HEK293T (cell line): ENCODE measurements at regions not wholly inside any gene's neighbourhood (a gene's known extent, or its start where the extent isn't known, plus 50 kb on each side); places are given as distances from the start of the nearest gene placed in this dataset.

Experiments
- CTCF ChIA-PET: fragments of 350-600 bp; formaldehyde crosslinking; extraction: SDS; loops from one replicate; lab custom pipeline; 2021; ENCODE audit warnings: antibody characterized with exemption, inconsistent platforms; lab: Yijun Ruan, JAX
- POLR2A ChIA-PET: fragments of 350-600 bp; formaldehyde crosslinking; extraction: SDS; loops from one replicate; lab custom pipeline; 2020; ENCODE audit warnings: antibody characterized with exemption, inconsistent platforms; lab: Yijun Ruan, JAX
- DNase-seq: peaks from one replicate; pipeline ENCODE4 v3.0.0; 2012; ENCODE audit warnings: mixed read lengths; ENCODE audit errors: extremely low spot score
- ARNT ChIP-seq: fragments of 450-650 bp; IDR thresholded peaks from 2 replicates; pipeline ENCODE4 v1.6.1; 2017; ENCODE audit warnings: mild to moderate bottlenecking
- BHLHE40 ChIP-seq: fragments of 450-650 bp; IDR thresholded peaks from 2 replicates; pipeline ENCODE4 v1.6.1; 2016; ENCODE audit warnings: mild to moderate bottlenecking, moderate library complexity, borderline replicate concordance
- CTBP1 ChIP-seq: fragments of 450-650 bp; IDR thresholded peaks from 2 replicates; pipeline ENCODE4 v1.6.1; 2016; ENCODE audit warnings: borderline replicate concordance
- ELF4 ChIP-seq: fragments of 450-650 bp; IDR thresholded peaks from 2 replicates; pipeline ENCODE4 v1.6.1; 2017; ENCODE audit warnings: antibody characterized with exemption
- FOXA1 ChIP-seq: fragments of 450-650 bp; IDR thresholded peaks from 2 replicates; pipeline ENCODE4 v1.6.1; 2016; ENCODE audit warnings: mild to moderate bottlenecking
- FOXK2 ChIP-seq: fragments of 450-650 bp; IDR thresholded peaks from 2 replicates; pipeline ENCODE4 v1.6.1; 2016; ENCODE audit warnings: mild to moderate bottlenecking
- FOXM1 ChIP-seq: fragments of 450-650 bp; IDR thresholded peaks from 2 replicates; pipeline ENCODE4 v1.6.1; 2017; ENCODE audit warnings: mild to moderate bottlenecking, borderline replicate concordance
- HDGF ChIP-seq: fragments of 450-650 bp; IDR thresholded peaks from 2 replicates; pipeline ENCODE4 v1.6.1; 2017; ENCODE audit warnings: antibody characterized with exemption, borderline replicate concordance
- L3MBTL2 ChIP-seq: fragments of 450-650 bp; conservative IDR thresholded peaks from 2 replicates; pipeline ENCODE4 v1.6.1; 2016; ENCODE audit warnings: mild to moderate bottlenecking
- LEF1 ChIP-seq: fragments of 450-650 bp; IDR thresholded peaks from 2 replicates; pipeline ENCODE4 v1.6.1; 2017; ENCODE audit warnings: mild to moderate bottlenecking, borderline replicate concordance
- NFRKB ChIP-seq: fragments of 450-650 bp; IDR thresholded peaks from 2 replicates; pipeline ENCODE4 v1.6.1; 2016; ENCODE audit warnings: mild to moderate bottlenecking, moderate library complexity
- SP1 ChIP-seq: fragments of 450-650 bp; IDR thresholded peaks from 2 replicates; pipeline ENCODE4 v1.6.1; 2017
- SUZ12 ChIP-seq: fragments of 450-650 bp; IDR thresholded peaks from 2 replicates; pipeline ENCODE4 v1.6.1; 2016; ENCODE audit warnings: mild to moderate bottlenecking
- TARDBP ChIP-seq: fragments of 450-650 bp; IDR thresholded peaks from 2 replicates; pipeline ENCODE4 v1.6.1; 2016
- ZNF384 ChIP-seq: fragments of 450-650 bp; IDR thresholded peaks from 2 replicates; pipeline ENCODE4 v1.6.1; 2016
- TF ChIP-seq, protein P1 (sequence below): fragments of 450-650 bp; IDR thresholded peaks from 2 replicates; pipeline ENCODE4 v1.6.1; 2016

DNA sequence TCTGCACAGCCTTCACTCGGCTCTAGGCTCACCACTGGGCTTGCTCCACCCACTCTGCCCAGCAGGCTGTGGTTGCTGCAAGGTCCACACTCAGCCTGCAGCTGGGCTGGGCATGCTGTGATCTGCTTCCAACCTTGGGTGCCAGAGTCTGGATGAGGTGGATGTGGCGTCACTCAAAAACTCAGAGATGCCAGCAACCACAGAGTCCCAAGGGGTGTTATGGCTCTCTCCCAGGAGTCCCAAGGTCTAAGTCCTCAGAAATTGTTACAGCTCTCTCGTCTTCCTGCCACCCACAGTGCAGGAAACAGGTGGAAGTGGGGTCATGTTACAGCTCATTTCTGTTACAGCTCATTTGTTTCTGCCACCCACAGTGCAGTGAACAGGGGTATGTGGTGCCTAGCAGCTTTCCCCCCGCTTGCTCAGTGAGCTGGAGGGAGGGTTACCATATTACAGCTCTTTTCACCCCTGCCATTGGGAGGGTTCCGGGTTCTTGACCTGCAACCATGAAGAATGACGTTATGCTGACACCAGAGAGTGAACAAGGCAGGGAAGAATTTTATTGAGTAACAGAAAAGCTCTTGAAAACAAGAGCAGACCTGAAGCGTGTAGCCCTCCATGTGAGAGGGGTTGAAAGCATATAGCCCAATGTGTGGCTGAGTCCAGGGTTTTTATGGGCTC, 893.9 kb downstream of the PCDH7 start:
- DNase-seq: no peak
- ChIA-PET CTCF (no interaction called here), POLR2A (no interaction called here)
- TF ChIP-seq SP1: no peak
- no peak for TF ChIP-seq ARNT
- TF ChIP-seq NFRKB: no peak
- TF ChIP-seq ZNF384: no peak
- TF ChIP-seq LEF1: no peak
- TF ChIP-seq FOXA1: no peak
- no peak for TF ChIP-seq ELF4
- no peak for TF ChIP-seq HDGF
- no peak for TF ChIP-seq FOXM1
- no peak for TF ChIP-seq TARDBP
- no peak for TF ChIP-seq BHLHE40
- no peak for TF ChIP-seq SUZ12

- POLR2A ChIA-PET: no interaction called here
These were observed 897.5 kb downstream of the PCDH7 start for GRCh38 chr4:31617667-31618066.

GRCh38 chr4:31620476-31620875, 900.3 kb downstream of the PCDH7 start:
- no peak for TF ChIP-seq SP1
- DNase-seq: no peak
- ChIA-PET POLR2A (no interaction called here), CTCF (interaction anchor here (0.6 kb wide), 1 partner anchor 528 kb away, joined by 3 read pairs; no protein-coding TSS in a partner anchor)

More at GRCh38 chr4:31617667-31618066, 897.5 kb downstream of the PCDH7 start:
- CTCF ChIA-PET: interaction anchor here (1.0 kb wide), 1 partner anchor 14 kb away, joined by 3 read pairs; no protein-coding TSS in a partner anchor
- TF ChIP-seq NFRKB: no peak
- no peak for TF ChIP-seq BHLHE40
- TF ChIP-seq FOXA1: no peak
- no peak for TF ChIP-seq SP1
- no peak for TF ChIP-seq ELF4
- TF ChIP-seq FOXM1: no peak
- no peak for TF ChIP-seq SUZ12
- TF ChIP-seq HDGF: no peak
- TF ChIP-seq ARNT: no peak
- no peak for TF ChIP-seq FOXK2
- TF ChIP-seq, protein P1, sequence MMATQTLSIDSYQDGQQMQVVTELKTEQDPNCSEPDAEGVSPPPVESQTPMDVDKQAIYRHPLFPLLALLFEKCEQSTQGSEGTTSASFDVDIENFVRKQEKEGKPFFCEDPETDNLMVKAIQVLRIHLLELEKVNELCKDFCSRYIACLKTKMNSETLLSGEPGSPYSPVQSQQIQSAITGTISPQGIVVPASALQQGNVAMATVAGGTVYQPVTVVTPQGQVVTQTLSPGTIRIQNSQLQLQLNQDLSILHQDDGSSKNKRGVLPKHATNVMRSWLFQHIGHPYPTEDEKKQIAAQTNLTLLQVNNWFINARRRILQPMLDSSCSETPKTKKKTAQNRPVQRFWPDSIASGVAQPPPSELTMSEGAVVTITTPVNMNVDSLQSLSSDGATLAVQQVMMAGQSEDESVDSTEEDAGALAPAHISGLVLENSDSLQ: no peak
- TF ChIP-seq ZNF384: no peak
- TF ChIP-seq L3MBTL2: no peak
- no peak for TF ChIP-seq CTBP1
- TF ChIP-seq LEF1: no peak
- TF ChIP-seq TARDBP: no peak
- DNase-seq: no peak

DNA sequence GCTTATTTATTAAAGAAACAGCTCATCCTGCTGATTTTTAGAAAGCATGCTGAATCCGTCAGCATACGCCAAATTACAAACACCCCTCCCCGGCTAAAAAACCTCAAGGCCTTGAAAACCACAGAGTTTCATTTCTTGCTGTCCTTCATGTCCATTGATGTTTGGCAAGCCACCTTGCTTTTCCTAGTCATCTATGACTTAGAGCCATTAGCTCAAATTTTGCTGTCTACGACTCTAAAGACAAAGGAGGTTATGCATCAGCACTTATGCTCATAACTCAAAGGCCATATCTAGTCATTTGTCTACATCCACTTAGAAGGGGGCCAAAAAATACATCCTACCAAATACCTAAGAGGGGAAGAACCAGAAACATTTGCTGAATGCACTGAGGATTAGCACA, 925.1 kb downstream of the PCDH7 start:
- no peak for DNase-seq
- ChIA-PET CTCF (no interaction called here), POLR2A (no interaction called here)
- no peak for TF ChIP-seq ARNT

DNA sequence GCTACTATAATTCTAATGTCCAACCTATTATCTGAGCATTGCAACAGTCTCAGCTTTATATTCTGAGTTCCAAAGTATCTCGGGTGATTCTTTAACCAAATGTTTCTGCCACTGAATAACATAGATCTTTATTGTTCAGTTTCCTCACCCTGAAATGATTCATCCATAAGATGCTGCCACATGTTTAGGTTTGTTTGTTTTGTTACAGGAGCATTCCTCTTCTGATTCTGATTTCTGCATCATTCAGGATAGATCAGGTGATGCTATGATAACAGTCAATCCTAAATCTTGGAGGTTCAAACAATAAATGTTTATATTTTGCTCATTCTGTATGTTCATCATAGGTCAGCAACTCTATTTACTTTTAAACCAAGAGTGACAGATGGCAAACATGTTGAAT, 927.6 kb downstream of the PCDH7 start:
- no peak for DNase-seq
- TF ChIP-seq SUZ12 (no peak), BHLHE40 (no peak), FOXA1 (no peak), LEF1 (no peak), FOXM1 (no peak), ELF4 (no peak), SP1 (no peak), NFRKB (no peak), TARDBP (no peak), HDGF (no peak), CTBP1 (no peak), FOXK2 (no peak), ARNT (no peak), L3MBTL2 (no peak), ZNF384 (no peak)
- TF ChIP-seq, protein P1: no peak
- CTCF ChIA-PET: no interaction called here
- POLR2A ChIA-PET: no interaction called here

DNA sequence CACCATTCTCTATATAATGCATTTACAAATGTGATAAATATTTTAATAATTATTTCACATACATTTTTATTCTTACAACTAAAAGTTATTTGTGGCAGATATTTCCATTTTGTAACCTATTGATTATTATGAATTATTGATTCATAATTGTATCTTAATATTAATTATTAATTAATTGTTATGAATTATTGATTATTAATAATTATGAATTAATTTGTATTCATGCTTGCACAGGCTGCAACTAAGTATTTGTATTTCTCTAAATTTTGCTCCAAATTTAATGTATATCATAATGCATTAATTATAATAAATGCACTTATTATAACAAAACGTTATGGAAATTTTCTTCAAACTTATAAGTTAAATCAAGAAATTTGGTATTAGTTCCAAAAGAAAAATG, 929.7 kb downstream of the PCDH7 start:
- POLR2A ChIA-PET: no interaction called here

GRCh38 chr4:31651541-31651940, 931.4 kb downstream of the PCDH7 start:
- TF ChIP-seq LEF1: no peak
- ChIA-PET CTCF (no interaction called here), POLR2A (no interaction called here)
- no peak for DNase-seq

More for the DNA sequence above, 929.7 kb downstream of the PCDH7 start:
- no peak for DNase-seq
- TF ChIP-seq LEF1 (no peak), FOXM1 (no peak)
- CTCF ChIA-PET: no interaction called here

DNA sequence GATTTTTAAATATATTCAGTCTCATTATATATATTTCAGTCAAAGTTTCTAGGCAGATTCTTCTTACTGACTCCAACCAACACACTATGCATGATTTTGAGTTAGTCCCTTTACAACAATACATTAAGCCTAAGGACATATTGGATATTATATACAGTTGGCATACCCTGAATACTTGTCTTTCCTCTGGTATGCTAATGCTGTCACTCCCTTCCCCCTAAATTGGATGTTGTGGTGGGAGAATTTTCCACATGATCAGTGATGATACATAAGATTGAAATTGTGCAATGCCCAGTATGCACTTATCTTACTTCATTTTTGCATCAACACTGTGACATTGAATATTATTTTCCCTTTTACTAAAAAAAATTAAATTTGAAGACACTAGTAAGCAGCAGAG, 935.2 kb downstream of the PCDH7 start:
- CTCF ChIA-PET: no interaction called here

More for the DNA sequence above, 935.2 kb downstream of the PCDH7 start:
- TF ChIP-seq CTBP1 (no peak), ARNT (no peak), NFRKB (no peak), LEF1 (no peak), HDGF (no peak), BHLHE40 (no peak), L3MBTL2 (no peak), FOXK2 (no peak), SP1 (no peak), FOXA1 (no peak)
- TF ChIP-seq, protein P1: no peak
- no peak for DNase-seq
- POLR2A ChIA-PET: no interaction called here
